Natural killer cell treated with Interleukin-12 subunit alpha and Interleukin-12 subunit beta and Interleukin-15 and Interleukin-18, amount 100 ng/mL, for 72 hours (primary cell): ENCODE measurements at regions not wholly inside any gene's neighbourhood (a gene's known extent, or its start where the extent isn't known, plus 50 kb on each side); places are given as distances from the start of the nearest gene placed in this dataset.

Experiments
- ATAC-seq, 2 donors: fragments of 150-1000 bp; cut with Tn5 transposase in 1 of 2; sonication (Bioruptor Pico), chemical (Tn5 transposase) in 1 of 2; 2 replicates each; pipeline ENCODE4 v1.10.0; 2021
- DNase-seq: peaks from one replicate; pipeline ENCODE4 v3.0.0; 2022; ENCODE audit warnings: low spot score
- H3K27ac Mint-ChIP-seq, 2 donors: 1 replicate in 1 of 2; 2 replicates in 1 of 2; pipeline ENCODE4 v1.8.0; 2022; ENCODE audit warnings: mixed read lengths in 2 of 2, mild to moderate bottlenecking in 1 of 2, moderate library complexity in 1 of 2
- H3K27me3 Mint-ChIP-seq, 2 donors: 1 replicate in 1 of 2; 2 replicates in 1 of 2; pipeline ENCODE4 v1.8.0; 2022; ENCODE audit warnings: mixed read lengths in 2 of 2
- H3K36me3 Mint-ChIP-seq: one replicate; pipeline ENCODE4 v1.8.0; 2022; ENCODE audit warnings: mixed read lengths
- H3K4me1 Mint-ChIP-seq, 2 donors: 1 replicate in 1 of 2; 2 replicates in 1 of 2; pipeline ENCODE4 v1.8.0; 2022; ENCODE audit warnings: low read depth in 2 of 2, mixed read lengths in 2 of 2, mild to moderate bottlenecking in 1 of 2
- H3K4me3 Mint-ChIP-seq: one replicate; pipeline ENCODE4 v1.8.0; 2022; ENCODE audit warnings: mixed read lengths
- H3K9me3 Mint-ChIP-seq: 2 replicates; pipeline ENCODE4 v1.8.0; 2022; ENCODE audit warnings: mixed read lengths

DNA sequence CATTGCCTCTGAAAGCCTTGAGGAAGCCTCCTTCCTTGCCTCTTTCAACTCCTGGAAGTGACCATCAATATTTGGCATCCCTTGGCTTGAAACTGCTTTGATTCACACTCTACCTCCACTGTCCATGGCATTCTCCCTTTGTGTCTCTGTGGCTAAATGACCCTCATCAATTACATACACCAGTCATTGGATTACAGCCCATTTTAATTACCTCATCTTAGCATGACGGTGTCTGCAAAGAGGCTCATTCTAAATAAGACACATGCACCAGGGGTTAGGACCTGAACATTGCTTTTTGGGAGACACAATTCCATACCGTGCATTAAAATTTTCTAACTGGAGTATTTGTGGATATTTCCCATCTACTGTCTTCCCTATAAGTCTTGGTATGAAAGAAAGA, 60.7 kb upstream of the FAM9A start:
- no peak overlapping the region for H3K4me3 Mint-ChIP-seq
- no peaks in the 10 kb centered on the region for H3K36me3 Mint-ChIP-seq
- H3K9me3 Mint-ChIP-seq = no peaks in the 10 kb centered on the region
- H3K27me3 Mint-ChIP-seq = peaks cover 16 to 23% of the 10 kb centered on the region in 2 donors
- H3K4me1 Mint-ChIP-seq = no peaks in the 10 kb centered on the region
- no peak for ATAC-seq
- no peak overlapping the region for H3K27ac Mint-ChIP-seq
- no peak for DNase-seq

DNA sequence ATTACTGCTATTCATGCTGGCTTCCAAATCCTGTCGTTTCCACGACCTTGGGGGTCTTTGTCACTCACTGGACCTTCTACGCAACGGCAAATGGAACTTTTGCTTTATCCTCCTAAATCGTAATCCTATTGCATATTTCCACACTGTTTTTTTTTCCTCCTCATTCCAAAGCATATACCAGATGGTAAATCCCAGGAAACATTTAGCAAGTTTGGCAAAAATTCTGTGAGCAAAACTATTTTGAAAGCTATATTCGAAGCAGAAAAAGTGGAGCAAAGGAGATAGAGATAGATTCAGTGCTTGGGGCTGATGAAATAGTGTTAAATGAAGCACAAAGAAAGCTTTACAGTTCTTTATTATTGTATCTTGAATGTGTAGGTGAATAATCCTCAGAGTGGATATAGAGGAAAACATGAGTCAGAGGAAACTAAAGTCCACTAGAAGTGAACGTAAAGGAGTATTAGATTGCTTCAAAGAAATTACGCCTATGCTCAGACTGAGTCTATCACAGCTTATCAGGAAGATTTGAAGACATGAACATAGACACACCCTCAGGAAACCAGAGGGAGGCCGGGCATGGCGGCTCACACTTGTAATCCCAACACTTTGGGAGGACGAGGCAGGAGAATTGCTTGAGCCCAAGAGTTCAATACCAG, 50.2 kb upstream of the FAM9A start:
- DNase-seq = no peak
- ATAC-seq = no peak
- H3K27me3 Mint-ChIP-seq = peaks cover 25 to 32% of the 10 kb centered on the region in 2 donors
- no peaks in the 10 kb centered on the region for H3K4me1 Mint-ChIP-seq
- no peak overlapping the region for H3K27ac Mint-ChIP-seq
- H3K4me3 Mint-ChIP-seq = no peak overlapping the region
- no peaks in the 10 kb centered on the region for H3K9me3 Mint-ChIP-seq
- no peaks in the 10 kb centered on the region for H3K36me3 Mint-ChIP-seq
